HUES6 (cell line): ENCODE measurements at regions not wholly inside any gene's neighbourhood (a gene's known extent, or its start where the extent isn't known, plus 50 kb on each side); places are given as distances from the start of the nearest gene placed in this dataset.

ENCODE experiments used
- H3K27ac ChIP-seq: 2 replicates; pipeline ENCODE4 v1.7.0; 2013; ENCODE audit warnings: low read depth, mild to moderate bottlenecking, low read length, inconsistent platforms
- H3K27me3 ChIP-seq: 2 replicates; pipeline ENCODE4 v1.6.1; 2013; ENCODE audit warnings: low read length; ENCODE audit not compliant: control insufficient read depth, insufficient read depth
- H3K36me3 ChIP-seq: 2 replicates; pipeline ENCODE4 v1.6.1; 2013; ENCODE audit warnings: low read length; ENCODE audit not compliant: control insufficient read depth, insufficient read depth
- H3K4me1 ChIP-seq: 2 replicates; pipeline ENCODE4 v1.6.1; 2013; ENCODE audit warnings: low read length; ENCODE audit not compliant: control insufficient read depth, insufficient read depth
- H3K4me3 ChIP-seq: 2 replicates; pipeline ENCODE4 v1.5.1; 2013; ENCODE audit warnings: low read depth, low read length
- H3K9ac ChIP-seq: one replicate; pipeline ENCODE4 v1.6.1; 2013; ENCODE audit warnings: mild to moderate bottlenecking, low read length
- H3K9me3 ChIP-seq: 2 replicates; pipeline ENCODE4 v1.6.1; 2013; ENCODE audit warnings: low read depth, low read length; ENCODE audit not compliant: control insufficient read depth, insufficient read depth

DNA sequence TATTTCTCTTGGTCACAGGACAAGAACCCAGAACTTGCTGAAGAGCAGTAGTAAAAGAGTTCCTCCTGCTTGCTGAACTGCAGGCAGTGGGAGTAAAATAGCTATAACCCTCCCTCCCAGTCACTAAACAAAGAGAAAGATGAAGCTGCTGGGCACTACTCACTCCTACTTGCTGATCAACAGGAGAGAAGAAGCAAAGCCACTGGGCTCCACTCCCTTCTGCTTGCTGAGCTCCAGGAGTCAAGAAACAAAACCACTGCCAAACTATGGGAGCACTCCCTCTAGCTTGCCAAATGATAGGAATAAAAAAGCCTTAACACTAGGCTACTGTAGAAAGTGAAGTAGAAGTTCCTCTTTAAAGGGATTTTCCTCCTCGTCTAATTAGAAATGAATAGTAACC is 155.3 kb downstream of the RASSF9 start:
- H3K4me3 ChIP-seq: no peak overlapping the region
- H3K27ac ChIP-seq: no peak overlapping the region

GRCh38 chr12:85681333-85681732 is 154.9 kb downstream of the RASSF9 start:
- Histone ChIP-seq H3K9me3 (peaks cover 14% of the 10 kb centered on the region; the same call in 1 of the 2 replicates), H3K4me1 (no peaks in the 10 kb centered on the region), H3K36me3 (no peaks in the 10 kb centered on the region), H3K4me3 (no peak overlapping the region), H3K27ac (no peak overlapping the region), H3K9ac (no peak overlapping the region), H3K27me3 (no peaks in the 10 kb centered on the region)

More for the DNA sequence above, 155.3 kb downstream of the RASSF9 start:
- no peaks in the 10 kb centered on the region for H3K27me3 ChIP-seq
- H3K9ac ChIP-seq: no peak overlapping the region
- no peaks in the 10 kb centered on the region for H3K4me1 ChIP-seq
- peaks cover 14% of the 10 kb centered on the region; the same call in 1 of the 2 replicates for H3K9me3 ChIP-seq
- H3K36me3 ChIP-seq: no peaks in the 10 kb centered on the region

- no peak overlapping the region for H3K4me3 ChIP-seq
- no peaks in the 10 kb centered on the region for H3K4me1 ChIP-seq
- no peaks in the 10 kb centered on the region for H3K36me3 ChIP-seq
- H3K9ac ChIP-seq: no peak overlapping the region
- peaks cover 14% of the 10 kb centered on the region; the same call in 1 of the 2 replicates for H3K9me3 ChIP-seq
- H3K27me3 ChIP-seq: no peaks in the 10 kb centered on the region
- H3K27ac ChIP-seq: no peak overlapping the region
Observed at GRCh38 chr12:85683051-85683450, 153.2 kb downstream of the RASSF9 start.

DNA sequence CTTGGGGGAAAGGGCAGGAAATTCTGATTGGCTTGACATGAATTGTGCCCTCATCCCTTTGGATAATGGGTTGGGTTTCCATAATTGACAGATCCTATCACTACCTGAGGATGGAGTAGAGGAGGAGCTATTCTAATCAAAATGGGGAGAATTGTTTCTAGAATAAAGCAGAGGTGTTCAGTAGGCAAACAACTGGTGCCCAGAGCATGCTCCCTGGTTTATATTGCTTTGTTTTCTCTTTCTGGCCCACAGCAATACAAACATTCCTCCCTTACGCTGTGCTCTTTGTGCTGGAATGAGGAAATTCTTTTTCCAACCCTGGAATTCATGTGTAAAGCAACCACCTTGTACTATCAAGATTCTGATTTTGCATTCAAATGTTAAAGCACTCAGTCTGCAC is 147.4 kb downstream of the RASSF9 start:
- 0 out of 2 replicates have a peak overlapping the region, but pooled peaks have one; percentile 25 for H3K27ac ChIP-seq
- H3K27me3 ChIP-seq: no peaks in the 10 kb centered on the region
- no peaks in the 10 kb centered on the region for H3K9me3 ChIP-seq
- H3K4me1 ChIP-seq: 0 out of 2 replicates have a peak, but pooled peaks cover 5% of the 10 kb centered on the region
- no peak overlapping the region for H3K4me3 ChIP-seq
- H3K36me3 ChIP-seq: no peaks in the 10 kb centered on the region
- no peak overlapping the region for H3K9ac ChIP-seq

GRCh38 chr12:85690146-85690545 is 146.1 kb downstream of the RASSF9 start:
- Histone ChIP-seq H3K4me3 (no peak overlapping the region), H3K4me1 (0 out of 2 replicates have a peak, but pooled peaks cover 5% of the 10 kb centered on the region)

DNA sequence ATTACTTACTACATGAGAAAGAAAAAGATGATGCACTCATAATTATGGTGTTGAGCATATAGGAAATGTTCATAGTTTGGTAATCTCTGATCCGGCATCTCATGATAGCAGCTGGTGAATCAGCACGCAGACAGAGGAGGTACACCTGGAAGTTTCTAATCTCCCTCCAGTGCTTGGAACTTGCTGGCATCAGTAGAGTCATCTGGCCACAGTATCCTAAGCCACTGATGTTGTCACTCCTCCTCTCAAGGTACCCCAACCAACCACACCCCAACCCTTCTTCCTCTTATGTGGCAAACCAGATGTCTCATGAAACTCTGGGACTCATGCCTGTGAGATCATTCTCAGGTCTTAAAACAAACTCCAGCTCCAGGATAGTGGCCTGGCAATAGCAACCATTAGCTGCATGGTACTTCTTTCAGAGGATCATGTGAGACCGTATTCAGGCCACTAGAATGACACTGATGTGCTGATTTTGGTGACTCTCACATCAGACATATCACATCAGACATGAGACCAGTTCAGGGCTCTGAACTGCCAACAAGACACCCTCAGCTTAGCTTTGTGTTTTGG is 143.0 kb downstream of the RASSF9 start:
- Histone ChIP-seq H3K4me3 (no peak overlapping the region), H3K27me3 (no peaks in the 10 kb centered on the region), H3K9me3 (no peaks in the 10 kb centered on the region), H3K4me1 (0 out of 2 replicates have a peak, but pooled peaks cover 5% of the 10 kb centered on the region), H3K27ac (no peak overlapping the region), H3K9ac (no peak overlapping the region), H3K36me3 (no peaks in the 10 kb centered on the region)

More at GRCh38 chr12:85690146-85690545, 146.1 kb downstream of the RASSF9 start:
- H3K36me3 ChIP-seq: no peaks in the 10 kb centered on the region
- H3K27ac ChIP-seq: no peak overlapping the region
- no peak overlapping the region for H3K9ac ChIP-seq
- H3K9me3 ChIP-seq: no peaks in the 10 kb centered on the region
- H3K27me3 ChIP-seq: no peaks in the 10 kb centered on the region

DNA sequence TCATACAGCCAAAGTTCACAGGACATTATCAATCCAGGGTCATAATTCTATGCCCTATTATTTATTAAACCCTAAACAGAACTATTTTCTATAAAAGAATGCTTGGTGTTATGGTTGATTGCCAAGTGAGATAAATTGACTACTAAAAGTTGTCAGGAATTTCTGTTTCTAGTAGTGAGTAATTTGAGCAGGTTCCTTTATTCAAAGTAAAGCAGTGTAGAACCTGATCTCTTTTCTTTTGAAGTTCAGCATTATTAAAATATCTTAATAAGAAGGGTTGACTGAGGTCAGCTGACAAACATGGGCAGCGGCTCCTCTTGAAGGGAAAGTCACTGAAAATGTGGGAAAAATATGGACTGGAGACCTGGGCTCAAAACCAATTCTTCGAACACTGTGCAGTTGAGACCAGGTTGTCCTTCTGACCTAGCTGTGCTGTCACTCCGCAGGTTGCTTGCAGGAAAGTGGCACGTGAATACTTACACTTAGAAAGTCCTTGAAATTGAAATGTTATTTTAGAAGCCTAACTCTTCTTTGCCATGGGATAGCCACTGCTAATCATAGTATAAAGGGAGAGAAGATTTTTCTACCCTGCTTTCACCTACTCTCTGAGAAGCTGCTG is 141.0 kb downstream of the RASSF9 start:
- Histone ChIP-seq H3K27ac (no peak overlapping the region), H3K36me3 (no peaks in the 10 kb centered on the region), H3K9ac (no peak overlapping the region), H3K27me3 (no peaks in the 10 kb centered on the region), H3K9me3 (no peaks in the 10 kb centered on the region), H3K4me3 (no peak overlapping the region), H3K4me1 (no peaks in the 10 kb centered on the region)

- no peaks in the 10 kb centered on the region for H3K9me3 ChIP-seq
- no peaks in the 10 kb centered on the region for H3K27me3 ChIP-seq
- no peaks in the 10 kb centered on the region for H3K4me1 ChIP-seq
- no peak overlapping the region for H3K4me3 ChIP-seq
- no peak overlapping the region for H3K9ac ChIP-seq
- no peak overlapping the region for H3K27ac ChIP-seq
- no peaks in the 10 kb centered on the region for H3K36me3 ChIP-seq
Observed at GRCh38 chr12:85697003-85697402, 139.2 kb downstream of the RASSF9 start.

DNA sequence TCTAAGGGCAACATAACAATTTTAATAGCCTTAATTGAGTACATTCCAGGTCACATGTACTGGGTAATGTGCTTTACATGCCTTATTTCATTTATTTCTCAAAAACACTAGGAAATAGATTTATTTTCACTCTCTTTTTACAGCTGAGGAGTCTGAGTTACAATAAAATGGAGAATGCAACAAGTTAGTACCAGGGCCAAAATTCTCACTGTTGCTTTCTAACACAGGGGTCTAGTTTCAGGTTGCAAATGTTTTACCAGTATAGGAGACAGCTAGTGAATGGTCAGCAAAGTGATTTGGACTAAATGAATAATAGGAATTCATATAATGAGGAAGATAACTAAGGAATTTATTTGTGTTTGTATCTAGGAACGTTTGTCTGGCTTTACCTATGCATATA is 137.3 kb downstream of the RASSF9 start:
- Histone ChIP-seq H3K9ac (no peak overlapping the region), H3K4me3 (no peak overlapping the region), H3K4me1 (no peaks in the 10 kb centered on the region), H3K27me3 (no peaks in the 10 kb centered on the region), H3K9me3 (no peaks in the 10 kb centered on the region), H3K36me3 (no peaks in the 10 kb centered on the region), H3K27ac (no peak overlapping the region)

- no peaks in the 10 kb centered on the region for H3K27me3 ChIP-seq
- H3K4me3 ChIP-seq: no peak overlapping the region
- no peaks in the 10 kb centered on the region for H3K9me3 ChIP-seq
- H3K27ac ChIP-seq: no peak overlapping the region
- H3K9ac ChIP-seq: no peak overlapping the region
- no peaks in the 10 kb centered on the region for H3K36me3 ChIP-seq
- no peaks in the 10 kb centered on the region for H3K4me1 ChIP-seq
Observed at GRCh38 chr12:85708775-85709174, 127.4 kb downstream of the RASSF9 start.

GRCh38 chr12:85711735-85712390 is 124.3 kb downstream of the RASSF9 start:
- no peaks in the 10 kb centered on the region for H3K36me3 ChIP-seq
- no peak overlapping the region for H3K27ac ChIP-seq
- H3K9me3 ChIP-seq: no peaks in the 10 kb centered on the region
- H3K27me3 ChIP-seq: no peaks in the 10 kb centered on the region
- H3K4me1 ChIP-seq: no peaks in the 10 kb centered on the region
- no peak overlapping the region for H3K9ac ChIP-seq
- no peak overlapping the region for H3K4me3 ChIP-seq
